Liver (tissue), 8 donors: ENCODE measurements at regions not wholly inside any gene's neighbourhood (a gene's known extent, or its start where the extent isn't known, plus 50 kb on each side); places are given as distances from the start of the nearest gene placed in this dataset.

Source experiments
- DNase-seq: peaks from one replicate; pipeline ENCODE4 v3.0.0-alpha.2; 2017; ENCODE audit warnings: low spot score
- H3K27ac ChIP-seq, 2 donors: one replicate each; pipeline ENCODE4 v1.7.0; 2013; ENCODE audit warnings: inconsistent platforms in 2 of 2, low read length in 2 of 2, control low read depth in 1 of 2, low read depth in 1 of 2, mild to moderate bottlenecking in 1 of 2
- H3K27me3 ChIP-seq, 4 donors: one replicate each; pipeline versions ENCODE4 v1.6.1 to v1.7.0; 2013; ENCODE audit warnings: low read length in 3 of 4, inconsistent platforms in 1 of 4, mild to moderate bottlenecking in 1 of 4, moderate library complexity in 1 of 4; ENCODE audit not compliant: control insufficient read depth in 4 of 4, insufficient read depth in 4 of 4
- H3K36me3 ChIP-seq, 4 donors: one replicate each; pipeline versions ENCODE4 v1.6.1 to v1.7.0; 2013; ENCODE audit warnings: low read length in 3 of 4, mild to moderate bottlenecking in 3 of 4, low read depth in 1 of 4, moderate library complexity in 1 of 4; ENCODE audit not compliant: control insufficient read depth in 4 of 4, insufficient read depth in 3 of 4
- H3K4me1 ChIP-seq, 4 donors: one replicate each; pipeline versions ENCODE4 v1.6.1 to v1.7.0; 2013; ENCODE audit warnings: low read length in 3 of 4, mild to moderate bottlenecking in 3 of 4, moderate library complexity in 1 of 4; ENCODE audit not compliant: control insufficient read depth in 4 of 4, insufficient read depth in 4 of 4
- H3K4me3 ChIP-seq, 3 donors: one replicate each; pipeline versions ENCODE4 v1.6.1 to v1.7.0; 2013; ENCODE audit warnings: low read length in 3 of 3, control low read depth in 1 of 3, low read depth in 1 of 3, mild to moderate bottlenecking in 1 of 3
- H3K9ac ChIP-seq, 2 donors: one replicate each; pipeline ENCODE4 v1.7.0; 2013; ENCODE audit warnings: low read length in 2 of 2, mild to moderate bottlenecking in 2 of 2, moderate library complexity in 2 of 2, control low read depth in 1 of 2, low read depth in 1 of 2
- H3K9me3 ChIP-seq, 4 donors: one replicate each; pipeline versions ENCODE4 v1.6.1 to v1.7.0; 2013; ENCODE audit warnings: low read length in 3 of 4; ENCODE audit not compliant: control insufficient read depth in 4 of 4
- CTCF ChIP-seq: fragments of 150-350 bp; IDR thresholded peaks from 2 replicates; pipeline ENCODE4 v1.5.1; 2017; ENCODE audit warnings: improper control_type of control experiment, low read depth, low read length; ENCODE audit not compliant: missing input control
- EGR1 ChIP-seq, 2 donors: IDR thresholded peaks; 2 replicates each; pipeline ENCODE4 v1.6.1; 2016 to 2018; ENCODE audit warnings: antibody characterized with exemption in 2 of 2, low read depth in 2 of 2
- FOXA1 ChIP-seq: IDR thresholded peaks from 2 replicates; pipeline ENCODE4 v1.6.1; 2016; ENCODE audit warnings: antibody characterized with exemption
- GABPA ChIP-seq, 2 donors: IDR thresholded peaks in 1 of 2; conservative IDR thresholded peaks in 1 of 2; 2 replicates each; pipeline ENCODE4 v1.6.1; 2016; ENCODE audit warnings: antibody characterized with exemption in 2 of 2, mild to moderate bottlenecking in 1 of 2, moderate library complexity in 1 of 2
- HNF4A ChIP-seq, 2 donors: conservative IDR thresholded peaks; 2 replicates each; pipeline ENCODE4 v1.6.1; 2016; ENCODE audit warnings: antibody characterized with exemption in 2 of 2, mild to moderate bottlenecking in 2 of 2
- JUND ChIP-seq, 2 donors: IDR thresholded peaks; 2 replicates each; pipeline ENCODE4 v1.6.1; 2016; ENCODE audit warnings: antibody characterized with exemption in 2 of 2
- NR2F2 ChIP-seq: IDR thresholded peaks from 2 replicates; pipeline ENCODE4 v1.6.1; 2016; ENCODE audit warnings: antibody characterized with exemption
- RAD21 ChIP-seq, 2 donors: IDR thresholded peaks; 2 replicates each; pipeline ENCODE4 v1.6.1; 2016; ENCODE audit warnings: antibody characterized with exemption in 2 of 2, mild to moderate bottlenecking in 2 of 2
- REST ChIP-seq: IDR thresholded peaks from 2 replicates; pipeline ENCODE4 v1.6.1; 2016; ENCODE audit warnings: antibody characterized with exemption, mild to moderate bottlenecking
- RXRA ChIP-seq, 2 donors: IDR thresholded peaks; 2 replicates each; pipeline ENCODE4 v1.6.1; 2017 to 2018; ENCODE audit warnings: antibody characterized with exemption in 2 of 2, mild to moderate bottlenecking in 1 of 2
- SP1 ChIP-seq: IDR thresholded peaks from 2 replicates; pipeline ENCODE4 v1.6.1; 2018; ENCODE audit warnings: antibody characterized with exemption, mild to moderate bottlenecking
- TAF1 ChIP-seq: conservative IDR thresholded peaks from 2 replicates; pipeline ENCODE4 v1.6.1; 2016; ENCODE audit warnings: antibody characterized with exemption, mild to moderate bottlenecking
- YY1 ChIP-seq: IDR thresholded peaks from 2 replicates; pipeline ENCODE4 v1.6.1; 2016; ENCODE audit warnings: antibody characterized with exemption, mild to moderate bottlenecking
- ZBTB33 ChIP-seq: IDR thresholded peaks from 2 replicates; pipeline ENCODE4 v1.6.1; 2016; ENCODE audit warnings: antibody characterized with exemption
- WGBS: extraction: QIAGEN DNeasy Blood & Tissue Kit; methylation state at CpG from one replicate; pipeline ENCODE4 v1.1.7; 2013; 5-methylcytosine and 5-hydroxymethylcytosine counted together
- donor health status: healthy.
- donor health status: healthy.
- donor health status: healthy.
- donor health status: healthy.
- donor health status: healthy.

GRCh38 chr4:36523182-36523581 lies 241.8 kb downstream of the DTHD1 start:
- H3K9me3 ChIP-seq: peaks cover 0 to 6% (median 3%) of the 10 kb centered on the region in 4 donors
- H3K4me3 ChIP-seq: no peak overlapping the region
- no peaks in the 10 kb centered on the region for H3K4me1 ChIP-seq
- no peak for TF ChIP-seq FOXA1
- no peak for TF ChIP-seq NR2F2
- TF ChIP-seq CTCF: no peak
- TF ChIP-seq SP1: no peak
- no peak for TF ChIP-seq TAF1
- no peak for TF ChIP-seq YY1
- no peak for TF ChIP-seq REST
- TF ChIP-seq RXRA (IDR thresholded peaks at IDR 0.05): no peak
- no peak for TF ChIP-seq HNF4A (conservative IDR thresholded peaks at IDR 0.05)
- no peak for TF ChIP-seq ZBTB33
- no peak for TF ChIP-seq RAD21 (IDR thresholded peaks at IDR 0.05)
- no peak for TF ChIP-seq GABPA (IDR thresholded peaks at IDR 0.05 in 1 of 2, conservative IDR thresholded peaks at IDR 0.05 in 1 of 2)
- no peaks in the 10 kb centered on the region for H3K36me3 ChIP-seq
- DNase-seq: no peak
- no peak overlapping the region for H3K9ac ChIP-seq
- no peak overlapping the region for H3K27ac ChIP-seq
- H3K27me3 ChIP-seq: no peaks in the 10 kb centered on the region

GRCh38 chr4:36532670-36533379 lies 251.4 kb downstream of the DTHD1 start:
- Histone ChIP-seq H3K27me3 (peaks cover 0 to 3% (median 0%) of the 10 kb centered on the region in 4 donors), H3K4me1 (no peaks in the 10 kb centered on the region), H3K36me3 (no peaks in the 10 kb centered on the region), H3K4me3 (no peak overlapping the region), H3K9me3 (peaks cover 0 to 13% (median 4%) of the 10 kb centered on the region in 4 donors), H3K27ac (no peak overlapping the region), H3K9ac (no peak overlapping the region)
- TF ChIP-seq EGR1 (IDR thresholded peaks at IDR 0.05; ENCODE audit: low read depth in 2 of 2): no peak
- no peak for TF ChIP-seq RAD21 (IDR thresholded peaks at IDR 0.05)
- no peak for TF ChIP-seq ZBTB33
- no peak for TF ChIP-seq CTCF
- no peak for TF ChIP-seq NR2F2
- no peak for TF ChIP-seq GABPA (IDR thresholded peaks at IDR 0.05 in 1 of 2, conservative IDR thresholded peaks at IDR 0.05 in 1 of 2)
- TF ChIP-seq YY1: no peak
- no peak for TF ChIP-seq RXRA (IDR thresholded peaks at IDR 0.05)
- TF ChIP-seq JUND (IDR thresholded peaks at IDR 0.05): no peak
- no peak for DNase-seq
- WGBS: 57% methylated on average over 4 of the region's 4 CpGs
